Mesodermal cell (in vitro differentiated cells): ENCODE measurements at regions not wholly inside any gene's neighbourhood (a gene's known extent, or its start where the extent isn't known, plus 50 kb on each side); places are given as distances from the start of the nearest gene placed in this dataset.

Experiments
- H3K27ac ChIP-seq: 2 replicates; pipeline ENCODE4 v1.7.0; 2013; ENCODE audit warnings: mild to moderate bottlenecking, low read depth, low read length, moderate library complexity; ENCODE audit not compliant: severe bottlenecking
- H3K36me3 ChIP-seq: 2 replicates; pipeline ENCODE4 v1.7.1; 2013; ENCODE audit warnings: mild to moderate bottlenecking, low read length, moderate library complexity; ENCODE audit not compliant: control insufficient read depth, insufficient read depth
- H3K4me1 ChIP-seq: one replicate; pipeline ENCODE4 v1.7.1; 2013; ENCODE audit warnings: mild to moderate bottlenecking, low read length; ENCODE audit not compliant: insufficient read depth, control insufficient read depth, poor library complexity, severe bottlenecking
- H3K4me3 ChIP-seq: 2 replicates; pipeline ENCODE4 v1.7.0; 2013; ENCODE audit warnings: low read length, control low read depth, mild to moderate bottlenecking; ENCODE audit not compliant: insufficient read depth, poor library complexity, severe bottlenecking; ENCODE audit errors: extremely low read depth
- H3K9me3 ChIP-seq: 2 replicates; pipeline ENCODE4 v1.7.1; 2013; ENCODE audit warnings: mild to moderate bottlenecking, low read length, moderate library complexity; ENCODE audit not compliant: control insufficient read depth
- WGBS, 2 experiments: methylation state at CpG; one replicate each; pipeline ENCODE4 v1.1.5; 2013; ENCODE audit warnings: missing lambda C conversion rate in 2 of 2; ENCODE audit not compliant: insufficient coverage in 2 of 2; 5-methylcytosine and 5-hydroxymethylcytosine counted together

- no peaks in the 10 kb centered on the region for H3K9me3 ChIP-seq
- H3K4me1 ChIP-seq: peaks cover 59% of the 10 kb centered on the region
- H3K27ac ChIP-seq: peak overlapping the region; percentile 75
- no peak overlapping the region for H3K4me3 ChIP-seq
- 89 to 91% methylated on average over 4 to 5 of the region's 7 CpGs for WGBS, 2 experiments
- no peaks in the 10 kb centered on the region for H3K36me3 ChIP-seq
Measured at GRCh38 chr9:105978336-105978735, 284.0 kb downstream of the TMEM38B start.

- H3K4me1 ChIP-seq: peaks cover 54% of the 10 kb centered on the region
- peak overlapping the region; percentile 75 for H3K27ac ChIP-seq
Measured at GRCh38 chr9:105978826-105979225, 284.5 kb downstream of the TMEM38B start.

GRCh38 chr9:105979290-105979689, 284.9 kb downstream of the TMEM38B start:
- peaks cover 50% of the 10 kb centered on the region for H3K4me1 ChIP-seq
- no peaks in the 10 kb centered on the region for H3K36me3 ChIP-seq
- H3K4me3 ChIP-seq: no peak overlapping the region
- H3K27ac ChIP-seq: no peak overlapping the region
- no CpG with 5 or more reads among the region's 2 CpGs for WGBS, 2 experiments
- H3K9me3 ChIP-seq: no peaks in the 10 kb centered on the region

More at GRCh38 chr9:105978826-105979225, 284.5 kb downstream of the TMEM38B start:
- Histone ChIP-seq H3K36me3 (no peaks in the 10 kb centered on the region), H3K9me3 (no peaks in the 10 kb centered on the region), H3K4me3 (no peak overlapping the region)
- WGBS, 2 experiments: 83 to 90% methylated on average over 1 to 3 of the region's 3 CpGs

GRCh38 chr9:105984714-105985113, 290.4 kb downstream of the TMEM38B start:
- no peak overlapping the region for H3K4me3 ChIP-seq
- H3K36me3 ChIP-seq: no peaks in the 10 kb centered on the region
- H3K27ac ChIP-seq: no peak overlapping the region
- whole genome bisulfite sequencing, 2 experiments: no CpG with 5 or more reads among the region's 2 CpGs
- H3K9me3 ChIP-seq: no peaks in the 10 kb centered on the region
- H3K4me1 ChIP-seq: peaks cover 3% of the 10 kb centered on the region

GRCh38 chr9:105993116-105993854, 298.9 kb downstream of the TMEM38B start:
- H3K27ac ChIP-seq: no peak overlapping the region
- no peaks in the 10 kb centered on the region for H3K36me3 ChIP-seq
- WGBS, 2 experiments: 64 to 79% methylated on average over 5 to 8 of the region's 9 CpGs
- no peak overlapping the region for H3K4me3 ChIP-seq
- peaks cover 11% of the 10 kb centered on the region for H3K9me3 ChIP-seq
- peaks cover 8% of the 10 kb centered on the region for H3K4me1 ChIP-seq

- H3K4me3 ChIP-seq: no peak overlapping the region
- peaks cover 8% of the 10 kb centered on the region for H3K4me1 ChIP-seq
- peaks cover 11% of the 10 kb centered on the region for H3K9me3 ChIP-seq
- no peak overlapping the region for H3K27ac ChIP-seq
- WGBS, 2 experiments: 96 to 97% methylated on average over 3 to 5 of the region's 8 CpGs
- H3K36me3 ChIP-seq: no peaks in the 10 kb centered on the region
Measured at GRCh38 chr9:105993921-105994715, 299.8 kb downstream of the TMEM38B start.

GRCh38 chr9:105994970-105995369, 300.6 kb downstream of the TMEM38B start:
- WGBS, 2 experiments: 90 to 100% methylated on average over 2 of the region's 2 CpGs
- Histone ChIP-seq H3K27ac (no peak overlapping the region), H3K36me3 (no peaks in the 10 kb centered on the region), H3K4me1 (peaks cover 8% of the 10 kb centered on the region), H3K9me3 (peaks cover 11% of the 10 kb centered on the region), H3K4me3 (no peak overlapping the region)

- Histone ChIP-seq H3K4me3 (no peak overlapping the region), H3K4me1 (no peaks in the 10 kb centered on the region), H3K9me3 (no peaks in the 10 kb centered on the region), H3K27ac (no peak overlapping the region), H3K36me3 (no peaks in the 10 kb centered on the region)
- 100% methylated on average over 1 to 2 of the region's 4 CpGs for WGBS, 2 experiments
Measured at GRCh38 chr9:106017198-106017740, 322.9 kb downstream of the TMEM38B start.

GRCh38 chr9:106019039-106019680, 324.8 kb downstream of the TMEM38B start:
- 33% methylated on average over 2 of the region's 3 CpGs; no CpG with 5 or more reads in 1 of the 2 experiments for WGBS, 2 experiments
- H3K9me3 ChIP-seq: no peaks in the 10 kb centered on the region
- H3K27ac ChIP-seq: no peak overlapping the region
- H3K4me3 ChIP-seq: no peak overlapping the region
- no peaks in the 10 kb centered on the region for H3K36me3 ChIP-seq
- no peaks in the 10 kb centered on the region for H3K4me1 ChIP-seq

GRCh38 chr9:106019702-106020101, 325.4 kb downstream of the TMEM38B start:
- 45 to 58% methylated on average over 5 of the region's 5 CpGs for WGBS, 2 experiments
- no peak overlapping the region for H3K27ac ChIP-seq
- no peaks in the 10 kb centered on the region for H3K36me3 ChIP-seq
- no peaks in the 10 kb centered on the region for H3K4me1 ChIP-seq
- no peaks in the 10 kb centered on the region for H3K9me3 ChIP-seq
- H3K4me3 ChIP-seq: no peak overlapping the region
